Ectodermal cell (in vitro differentiated cells): ENCODE measurements at regions not wholly inside any gene's neighbourhood (a gene's known extent, or its start where the extent isn't known, plus 50 kb on each side); places are given as distances from the start of the nearest gene placed in this dataset.

Experiments
- H3K27ac ChIP-seq: 2 replicates; pipeline ENCODE4 v1.7.0; 2013; ENCODE audit warnings: mild to moderate bottlenecking, low read depth, low read length; ENCODE audit not compliant: insufficient read depth, poor library complexity, severe bottlenecking
- H3K27me3 ChIP-seq: 2 replicates; pipeline ENCODE4 v1.7.0; 2013; ENCODE audit warnings: mild to moderate bottlenecking, low read length; ENCODE audit not compliant: insufficient read depth, control insufficient read depth, poor library complexity, severe bottlenecking
- H3K36me3 ChIP-seq: one replicate; pipeline ENCODE4 v1.7.0; 2013; ENCODE audit warnings: low read length; ENCODE audit not compliant: control insufficient read depth, insufficient read depth
- H3K4me1 ChIP-seq: one replicate; pipeline ENCODE4 v1.7.0; 2013; ENCODE audit warnings: low read length; ENCODE audit not compliant: control insufficient read depth, insufficient read depth
- H3K4me3 ChIP-seq: 2 replicates; pipeline ENCODE4 v1.7.0; 2013; ENCODE audit warnings: low read depth, low read length, control low read depth; ENCODE audit not compliant: insufficient read depth
- H3K9me3 ChIP-seq: 2 replicates; pipeline ENCODE4 v1.7.0; 2013; ENCODE audit warnings: mild to moderate bottlenecking, low read length, moderate library complexity; ENCODE audit not compliant: control insufficient read depth
- WGBS, 2 experiments: methylation state at CpG; one replicate each; pipeline ENCODE4 v1.1.7; 2013; ENCODE audit warnings: missing lambda C conversion rate in 2 of 2; 5-methylcytosine and 5-hydroxymethylcytosine counted together

DNA sequence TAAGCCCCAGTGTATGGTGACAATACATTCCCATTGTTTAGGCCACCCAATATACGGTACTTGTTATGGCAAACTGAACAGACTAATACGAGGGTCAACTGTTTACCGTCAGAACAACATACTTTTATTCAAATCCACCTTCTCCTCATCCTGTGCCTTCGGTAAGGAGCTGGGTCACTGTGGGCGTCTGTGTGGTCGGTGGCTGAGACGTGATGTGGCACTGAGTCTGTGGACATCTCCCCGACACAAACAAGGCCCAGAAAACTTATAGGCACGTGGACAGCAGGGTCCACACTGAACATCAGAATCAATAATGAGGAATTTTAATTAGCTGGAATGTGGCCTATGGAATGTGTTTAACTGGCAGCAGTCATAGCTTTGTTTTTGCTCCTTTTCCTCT is 154.3 kb upstream of the IRX2 start:
- Histone ChIP-seq H3K27ac (no peak overlapping the region), H3K36me3 (no peaks in the 10 kb centered on the region), H3K4me1 (no peaks in the 10 kb centered on the region), H3K27me3 (no peaks in the 10 kb centered on the region), H3K9me3 (no peaks in the 10 kb centered on the region), H3K4me3 (no peak overlapping the region)
- WGBS, 2 experiments = 88 to 89% methylated on average over 9 of the region's 9 CpGs

DNA sequence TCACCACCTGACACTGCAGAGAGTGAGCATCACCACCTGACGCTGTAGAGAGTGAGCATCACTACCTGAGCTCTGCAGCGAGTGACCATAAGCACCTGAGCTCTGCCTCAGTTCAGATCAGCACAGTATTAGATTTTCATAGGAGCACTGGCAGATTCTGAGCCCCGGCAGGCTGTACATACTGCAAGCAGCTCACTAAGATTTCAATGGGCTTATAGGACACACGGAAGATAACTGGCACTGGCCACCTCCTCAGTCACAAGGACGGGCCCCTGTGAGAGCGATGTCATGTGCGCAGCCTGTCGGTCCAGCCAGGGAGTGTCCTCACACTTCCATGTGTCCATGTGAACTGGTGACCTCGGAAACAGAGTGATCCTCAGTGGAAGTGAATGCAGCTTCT is 153.5 kb upstream of the IRX2 start:
- Histone ChIP-seq H3K4me1 (no peaks in the 10 kb centered on the region), H3K27ac (no peak overlapping the region), H3K4me3 (no peak overlapping the region), H3K36me3 (no peaks in the 10 kb centered on the region), H3K9me3 (no peaks in the 10 kb centered on the region), H3K27me3 (no peaks in the 10 kb centered on the region)
- WGBS, 2 experiments = 87 to 89% methylated on average over 9 of the region's 9 CpGs

DNA sequence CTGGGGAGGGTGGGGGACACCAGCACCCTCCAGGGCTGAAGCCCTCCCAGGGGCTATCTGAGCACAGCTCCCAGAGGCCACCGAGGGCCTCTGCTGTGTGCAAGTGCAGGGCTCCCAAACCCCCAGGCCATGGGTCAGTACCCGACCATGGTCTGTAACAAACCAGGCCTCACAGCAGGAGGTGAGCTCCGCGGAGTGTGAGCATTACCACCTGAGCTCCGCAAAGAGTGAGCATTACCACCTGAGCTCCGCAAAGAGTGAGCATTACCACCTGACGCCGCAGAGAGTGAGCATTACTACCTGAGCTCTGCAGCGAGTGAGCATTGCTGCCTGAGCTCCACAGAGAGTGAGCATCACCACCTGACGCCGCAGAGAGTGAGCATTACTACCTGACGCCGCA is 152.9 kb upstream of the IRX2 start:
- WGBS, 2 experiments = 85 to 86% methylated on average over 13 of the region's 13 CpGs
- H3K36me3 ChIP-seq = no peaks in the 10 kb centered on the region
- no peak overlapping the region for H3K27ac ChIP-seq
- H3K27me3 ChIP-seq = no peaks in the 10 kb centered on the region
- H3K9me3 ChIP-seq = no peaks in the 10 kb centered on the region
- H3K4me3 ChIP-seq = no peak overlapping the region
- no peaks in the 10 kb centered on the region for H3K4me1 ChIP-seq

DNA sequence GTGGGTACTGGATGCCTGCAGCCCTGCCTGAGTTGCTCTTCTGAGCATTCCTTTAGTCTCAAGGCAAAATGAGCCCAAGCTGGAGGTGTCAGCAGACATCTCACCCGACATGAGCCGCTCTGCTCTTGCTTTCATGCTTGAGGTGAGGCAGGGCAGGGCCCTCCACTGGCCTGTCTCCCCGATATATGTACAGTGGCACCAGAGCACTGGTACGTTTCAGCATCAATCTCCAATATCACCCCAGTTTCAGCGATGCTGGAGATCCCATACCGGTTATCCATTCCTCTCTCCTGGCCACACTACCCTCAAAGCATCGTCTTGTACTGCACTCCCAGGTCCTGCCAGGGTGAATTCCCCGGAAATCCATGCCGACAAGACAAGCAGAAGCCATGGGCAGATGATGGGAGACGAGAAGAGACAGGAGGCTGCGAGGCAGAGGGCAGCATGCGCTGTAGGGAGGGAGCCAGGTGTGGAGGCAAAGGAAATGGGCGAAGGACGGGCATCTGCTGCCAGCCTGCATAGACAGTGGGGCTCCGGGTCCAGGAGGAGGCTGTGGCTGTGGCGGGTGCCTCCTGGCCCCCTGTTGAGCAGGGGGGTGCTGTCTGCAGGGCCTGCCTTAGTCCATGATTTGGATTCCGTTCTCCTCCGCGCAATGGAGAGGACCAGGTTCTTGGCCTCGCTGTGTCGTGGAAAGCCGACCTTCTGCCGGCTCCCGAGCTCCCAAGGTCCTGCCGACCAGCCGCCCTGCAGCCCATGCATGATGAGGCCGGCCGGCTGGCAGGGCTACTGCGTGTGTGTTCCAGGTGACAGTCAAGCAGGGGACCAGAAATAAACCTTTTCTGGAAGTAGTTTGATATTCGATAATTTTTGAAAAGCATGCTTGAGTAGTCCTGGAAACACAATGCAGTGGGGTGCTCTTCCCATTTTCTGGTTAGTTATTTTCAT is 152.2 kb upstream of the IRX2 start:
- no peak overlapping the region for H3K27ac ChIP-seq
- H3K4me3 ChIP-seq = no peak overlapping the region
- no peaks in the 10 kb centered on the region for H3K27me3 ChIP-seq
- no peaks in the 10 kb centered on the region for H3K4me1 ChIP-seq
- WGBS, 2 experiments = 95% methylated on average over 30 of the region's 30 CpGs
- no peaks in the 10 kb centered on the region for H3K36me3 ChIP-seq
- H3K9me3 ChIP-seq = no peaks in the 10 kb centered on the region

DNA sequence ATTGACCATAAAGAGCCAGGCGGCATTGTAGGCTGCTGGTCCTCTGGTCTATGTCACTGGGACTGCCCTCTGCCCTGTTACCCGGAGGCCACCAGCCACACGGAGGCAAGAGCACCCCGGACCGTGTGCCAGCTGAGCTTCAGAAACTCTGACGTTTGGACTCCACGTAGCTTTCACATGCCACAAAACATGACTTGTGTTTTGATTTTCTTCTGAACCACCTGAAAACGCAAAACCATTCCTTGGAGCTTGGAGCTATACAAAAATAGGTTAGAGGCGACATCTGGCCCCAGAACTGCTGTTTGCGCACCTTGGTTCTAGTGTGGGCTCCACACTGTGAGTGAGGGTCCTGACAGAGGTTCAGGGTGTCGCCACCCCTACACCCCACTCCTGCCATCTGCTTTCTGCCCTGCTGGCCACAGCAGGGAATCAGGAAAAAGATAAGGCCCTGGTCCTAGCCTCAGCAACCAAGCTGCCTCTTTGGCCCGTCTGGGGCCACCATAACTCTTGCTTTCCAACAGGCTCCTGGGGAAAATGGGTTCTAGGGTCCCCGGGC is 151.3 kb upstream of the IRX2 start:
- no peak overlapping the region for H3K4me3 ChIP-seq
- no peaks in the 10 kb centered on the region for H3K9me3 ChIP-seq
- H3K36me3 ChIP-seq = no peaks in the 10 kb centered on the region
- no peaks in the 10 kb centered on the region for H3K4me1 ChIP-seq
- no peak overlapping the region for H3K27ac ChIP-seq
- 93 to 98% methylated on average over 13 of the region's 13 CpGs for WGBS, 2 experiments
- H3K27me3 ChIP-seq = no peaks in the 10 kb centered on the region

DNA sequence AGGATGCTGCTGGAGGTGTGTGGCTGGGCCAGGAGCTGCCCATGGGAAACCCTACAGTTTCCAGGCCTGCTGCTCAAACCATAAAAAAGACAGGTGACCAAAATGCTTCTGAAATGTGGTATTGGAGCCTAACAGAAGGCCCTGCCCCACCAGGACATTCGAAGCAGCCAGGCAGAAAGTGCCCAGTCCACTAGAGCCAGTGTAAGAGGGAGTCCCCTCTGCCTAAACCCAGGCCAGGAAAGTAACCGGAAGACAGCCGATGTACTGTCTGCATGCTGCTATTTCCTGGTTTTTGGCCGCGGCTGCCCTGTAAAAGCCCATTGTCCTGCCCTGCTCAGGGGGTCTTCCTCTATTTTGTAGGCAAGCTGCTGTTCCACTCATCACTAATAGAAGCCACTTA is 150.7 kb upstream of the IRX2 start:
- 68 to 69% methylated on average over 5 of the region's 5 CpGs for WGBS, 2 experiments
- Histone ChIP-seq H3K36me3 (no peaks in the 10 kb centered on the region), H3K4me1 (no peaks in the 10 kb centered on the region), H3K27ac (no peak overlapping the region), H3K27me3 (no peaks in the 10 kb centered on the region), H3K4me3 (no peak overlapping the region), H3K9me3 (no peaks in the 10 kb centered on the region)

DNA sequence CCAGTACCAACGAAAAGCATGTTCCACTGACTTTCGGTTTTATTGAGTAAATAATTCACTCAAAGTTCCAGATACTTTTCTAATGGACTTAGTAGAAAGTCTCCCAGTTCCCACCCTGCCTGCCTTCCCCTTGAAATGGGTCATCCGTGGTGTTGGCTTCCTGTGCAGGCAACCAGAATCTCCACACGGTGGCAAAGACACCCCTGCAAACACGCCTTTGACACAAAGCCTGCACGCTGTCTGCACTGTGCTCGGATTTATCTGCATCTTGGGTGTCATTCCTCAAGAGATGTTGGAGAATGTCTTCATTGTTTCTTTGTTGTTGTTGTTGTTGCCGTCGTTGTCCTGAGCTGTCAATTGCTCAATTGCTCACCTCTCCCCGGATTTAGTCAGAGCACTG is 150.0 kb upstream of the IRX2 start:
- Histone ChIP-seq H3K27me3 (no peaks in the 10 kb centered on the region), H3K27ac (no peak overlapping the region), H3K4me1 (no peaks in the 10 kb centered on the region), H3K9me3 (no peaks in the 10 kb centered on the region), H3K4me3 (no peak overlapping the region), H3K36me3 (no peaks in the 10 kb centered on the region)
- WGBS, 2 experiments = 92 to 93% methylated on average over 10 of the region's 10 CpGs

DNA sequence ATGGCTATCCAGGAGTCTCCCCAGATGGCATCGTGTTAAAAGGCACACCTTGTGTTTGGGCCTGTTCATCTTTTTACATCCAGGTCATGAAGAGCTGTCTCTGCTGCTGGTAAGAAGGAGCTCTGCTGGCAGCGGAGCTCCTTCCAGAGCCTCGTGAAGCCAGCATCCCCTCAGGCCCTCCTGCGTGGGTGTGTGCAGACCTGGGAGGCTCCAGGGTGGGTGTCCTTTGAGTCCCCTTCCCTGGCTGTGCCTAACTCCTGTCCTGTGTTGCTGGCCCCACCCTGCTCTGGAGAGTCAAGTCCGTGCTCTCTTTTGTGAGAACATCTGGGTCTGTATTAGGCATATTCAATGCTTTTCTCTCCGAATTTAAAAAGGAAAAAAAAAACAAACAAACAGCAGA is 149.6 kb upstream of the IRX2 start:
- Histone ChIP-seq H3K36me3 (no peaks in the 10 kb centered on the region), H3K27ac (no peak overlapping the region), H3K4me3 (no peak overlapping the region), H3K9me3 (no peaks in the 10 kb centered on the region), H3K27me3 (no peaks in the 10 kb centered on the region), H3K4me1 (no peaks in the 10 kb centered on the region)
- 90 to 92% methylated on average over 6 of the region's 6 CpGs for WGBS, 2 experiments

DNA sequence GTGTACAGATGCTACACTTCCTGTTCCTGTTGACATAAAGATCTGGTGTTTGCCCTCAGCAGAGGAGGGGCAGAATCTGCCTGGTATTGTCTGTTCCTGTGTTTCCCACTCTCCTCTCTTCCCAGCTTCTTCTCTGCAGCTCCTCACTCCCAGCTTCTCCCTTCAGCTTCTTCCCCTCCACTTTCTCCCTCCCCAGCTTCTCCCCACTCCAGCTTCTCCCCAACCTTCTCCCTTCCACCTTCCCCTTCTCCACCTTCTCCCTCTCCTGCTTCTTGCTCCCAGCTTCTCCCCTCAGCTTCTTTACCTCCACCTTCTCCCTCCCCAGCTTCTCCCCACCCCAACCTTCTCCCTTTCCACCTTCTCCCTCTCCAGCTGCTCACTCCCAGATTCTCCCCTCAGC is 148.9 kb upstream of the IRX2 start:
- no peaks in the 10 kb centered on the region for H3K9me3 ChIP-seq
- no peaks in the 10 kb centered on the region for H3K27me3 ChIP-seq
- no peak overlapping the region for H3K4me3 ChIP-seq
- no peaks in the 10 kb centered on the region for H3K4me1 ChIP-seq
- H3K36me3 ChIP-seq = no peaks in the 10 kb centered on the region
- no peak overlapping the region for H3K27ac ChIP-seq

DNA sequence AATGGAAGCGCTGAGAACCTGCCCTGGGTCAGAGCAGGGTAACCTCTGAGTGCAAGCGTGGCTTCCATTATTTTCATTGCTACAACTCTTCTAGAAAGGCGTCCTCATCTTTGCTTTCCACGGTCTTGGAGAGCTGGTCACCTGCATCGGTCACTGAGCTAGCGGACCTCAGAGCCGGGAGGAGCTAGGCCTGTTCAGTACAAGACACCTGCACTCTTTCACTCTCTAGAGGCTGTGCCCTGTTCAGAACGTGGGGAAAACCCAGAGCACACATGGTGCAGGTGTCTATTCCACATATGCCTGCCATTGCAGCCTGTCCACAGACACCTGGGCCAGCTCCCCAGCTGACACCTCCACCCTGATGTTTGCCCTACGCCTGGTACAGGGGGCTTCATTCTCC is 147.8 kb upstream of the IRX2 start:
- Histone ChIP-seq H3K9me3 (no peaks in the 10 kb centered on the region), H3K4me3 (no peak overlapping the region), H3K27ac (no peak overlapping the region), H3K4me1 (no peaks in the 10 kb centered on the region), H3K27me3 (no peaks in the 10 kb centered on the region), H3K36me3 (no peaks in the 10 kb centered on the region)
- 92 to 93% methylated on average over 9 of the region's 9 CpGs for WGBS, 2 experiments
